HL-60 (cell line): ENCODE measurements at regions not wholly inside any gene's neighbourhood (a gene's known extent, or its start where the extent isn't known, plus 50 kb on each side); places are given as distances from the start of the nearest gene placed in this dataset.

ENCODE experiments used
- CTCF ChIP-seq: IDR thresholded peaks from one replicate; pipeline ENCODE4 v1.5.1; 2011; ENCODE audit warnings: low read length, control low read depth, inconsistent platforms; ENCODE audit not compliant: insufficient read depth
- POLR2AphosphoS5 ChIP-seq: IDR thresholded peaks from 2 replicates; pipeline ENCODE4 v1.6.1; 2012; ENCODE audit warnings: low read depth
- REST ChIP-seq: IDR thresholded peaks from 2 replicates; pipeline ENCODE4 v1.6.1; 2012; ENCODE audit warnings: low read depth; ENCODE audit not compliant: insufficient replicate concordance
- SPI1 ChIP-seq: IDR thresholded peaks from 2 replicates; pipeline ENCODE4 v1.6.1; 2012; ENCODE audit warnings: low read depth, mild to moderate bottlenecking, borderline replicate concordance

GRCh38 chr5:135126688-135127438, 92.8 kb upstream of the PITX1 start:
- TF ChIP-seq REST (no peak), CTCF (no peak), SPI1 (no peak), POLR2AphosphoS5 (no peak)
